Astrocyte of the hippocampus (primary cell): ENCODE measurements at regions not wholly inside any gene's neighbourhood (a gene's known extent, or its start where the extent isn't known, plus 50 kb on each side); places are given as distances from the start of the nearest gene placed in this dataset.
"Not testable (repeated sequence)": the region's sequence is repeated elsewhere in the genome, so short reads cannot be mapped to it uniquely, and the experiment has no call there.

Experiments used
- DNase-seq: peaks from one replicate; pipeline ENCODE4 v3.0.0; 2011; ENCODE audit warnings: low read depth, low spot score

GRCh38 chr5:116789522-116789921, 214.9 kb upstream of the SEMA6A start:
- DNase-seq = no peak

DNA sequence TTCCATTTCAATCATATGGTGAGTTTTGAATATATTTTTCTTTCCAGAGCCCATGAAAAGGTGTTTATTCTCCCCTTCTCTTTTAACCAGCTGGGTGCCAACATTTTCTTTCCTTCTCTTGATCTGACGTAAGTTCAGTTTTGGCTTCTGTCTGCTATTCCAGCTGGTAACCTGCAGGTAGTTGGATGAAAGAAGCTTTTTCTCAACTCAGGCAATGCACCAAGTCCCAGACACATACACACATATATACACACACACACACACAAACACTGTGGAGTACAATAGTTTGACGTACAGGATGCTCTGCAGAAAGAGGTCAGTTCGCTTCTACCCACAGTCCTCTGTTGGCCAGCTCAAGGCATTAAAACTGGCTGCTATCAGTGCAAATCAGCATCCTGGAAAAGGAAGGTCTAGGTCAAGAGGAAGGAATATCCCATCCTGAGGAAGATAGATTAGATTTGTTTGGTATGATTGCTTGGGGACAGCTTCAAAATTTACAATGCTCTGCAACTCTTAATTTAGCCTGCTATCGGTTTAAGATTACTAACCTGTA, 214.3 kb upstream of the SEMA6A start:
- DNase-seq = no peak

- no peak for DNase-seq
These were observed 212.9 kb upstream of the SEMA6A start for GRCh38 chr5:116787570-116787969.

- no peak for DNase-seq
These were observed 210.5 kb upstream of the SEMA6A start for GRCh38 chr5:116785106-116785505.

GRCh38 chr5:116779846-116780245, 205.2 kb upstream of the SEMA6A start:
- no peak for DNase-seq

DNA sequence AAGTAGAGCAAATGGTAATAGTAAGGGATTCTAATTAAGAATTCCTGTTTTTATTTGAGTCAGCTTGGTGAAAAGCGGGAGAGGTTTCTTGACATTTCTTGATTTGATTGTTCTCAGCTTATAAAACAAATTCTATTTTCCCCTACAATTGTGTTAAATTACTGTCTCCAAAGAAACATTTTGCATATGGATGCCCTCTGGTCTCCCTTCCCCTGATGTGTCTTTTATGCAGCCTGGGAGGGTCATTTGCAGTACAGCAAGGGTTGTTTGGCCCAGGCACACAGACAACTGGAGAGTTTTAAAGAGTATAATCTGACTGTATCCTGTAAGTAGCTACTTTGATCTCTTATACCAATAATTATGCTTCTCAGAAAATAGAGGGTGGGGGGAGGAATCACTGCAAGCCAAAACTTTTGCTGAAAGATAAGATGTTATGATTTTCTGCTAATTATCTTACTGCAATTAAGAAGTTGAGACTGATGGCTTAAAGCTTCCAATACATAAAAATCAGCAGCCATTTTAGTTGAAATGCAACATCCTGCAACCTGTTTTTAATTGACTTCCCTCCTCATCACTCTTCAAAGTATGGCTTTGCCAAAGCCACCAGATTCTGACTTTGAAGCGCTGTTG, 204.1 kb upstream of the SEMA6A start:
- DNase-seq = no peak

DNA sequence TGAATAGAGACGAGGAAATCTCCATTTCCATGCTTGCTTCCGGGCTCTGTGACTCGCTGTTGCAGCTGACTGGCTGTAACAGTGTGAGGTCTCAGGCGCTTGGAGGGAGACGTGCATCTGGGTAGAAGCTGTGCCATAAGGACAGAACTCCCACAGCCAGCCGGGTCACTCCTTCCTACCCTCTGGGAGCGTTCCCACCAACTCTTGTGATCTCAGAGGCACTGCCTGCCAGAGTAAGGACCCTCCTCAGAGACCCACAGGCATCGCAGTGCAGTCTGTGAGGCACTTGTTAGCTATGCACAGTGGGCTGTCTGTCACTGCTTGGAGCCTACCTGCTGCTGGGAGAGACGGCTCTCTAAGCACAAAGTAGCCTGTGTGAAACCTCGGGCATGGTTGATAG, 203.4 kb upstream of the SEMA6A start:
- DNase-seq = peak; percentile 52

- DNase-seq = no peak
These were observed 199.3 kb upstream of the SEMA6A start for GRCh38 chr5:116773926-116774325.

- no peak for DNase-seq
These were observed 198.2 kb upstream of the SEMA6A start for GRCh38 chr5:116772806-116773205.

DNA sequence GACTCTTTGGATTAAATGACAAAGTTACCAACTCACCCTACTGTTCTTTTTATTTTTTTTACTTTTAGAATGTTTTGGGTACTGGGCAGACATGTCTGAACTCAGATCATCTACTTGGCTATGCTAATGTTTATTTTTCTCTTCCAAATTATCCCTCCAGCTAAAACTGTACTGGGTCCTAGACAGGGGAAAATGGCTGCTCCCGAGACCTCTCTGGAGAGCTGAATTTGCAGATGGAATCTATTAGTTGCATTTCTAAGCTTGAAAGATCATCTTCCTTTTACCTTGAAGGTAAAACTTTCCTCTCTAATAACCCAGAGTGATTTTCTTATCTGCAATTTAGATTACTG, 197.5 kb upstream of the SEMA6A start:
- DNase-seq = no peak

GRCh38 chr5:116771466-116772151, 197.0 kb upstream of the SEMA6A start:
- DNase-seq = no peak

- not testable (repeated sequence) for DNase-seq
These were observed 195.3 kb upstream of the SEMA6A start for GRCh38 chr5:116769953-116770352.

DNA sequence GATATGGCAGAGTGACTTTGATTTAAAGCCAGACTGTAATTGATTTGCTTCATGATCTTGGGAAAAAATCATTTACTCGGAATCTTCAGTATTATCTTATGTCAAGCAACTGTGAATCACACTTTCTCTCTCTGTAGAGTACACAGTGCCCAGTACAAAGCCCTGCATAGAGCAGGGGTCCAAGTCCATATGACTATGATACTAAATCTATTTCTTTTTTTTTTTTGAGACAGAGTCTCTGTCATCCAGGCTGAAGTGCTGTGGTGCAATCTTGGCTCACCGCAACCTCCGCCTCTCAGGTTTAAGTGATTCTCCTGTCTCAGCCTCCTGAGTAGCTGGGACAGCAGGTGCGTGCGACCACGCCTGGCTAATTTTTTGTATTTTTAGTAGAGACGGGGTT, 194.8 kb upstream of the SEMA6A start:
- DNase-seq = no peak

GRCh38 chr5:116766470-116766947, 191.9 kb upstream of the SEMA6A start:
- DNase-seq = peak; percentile 93

DNA sequence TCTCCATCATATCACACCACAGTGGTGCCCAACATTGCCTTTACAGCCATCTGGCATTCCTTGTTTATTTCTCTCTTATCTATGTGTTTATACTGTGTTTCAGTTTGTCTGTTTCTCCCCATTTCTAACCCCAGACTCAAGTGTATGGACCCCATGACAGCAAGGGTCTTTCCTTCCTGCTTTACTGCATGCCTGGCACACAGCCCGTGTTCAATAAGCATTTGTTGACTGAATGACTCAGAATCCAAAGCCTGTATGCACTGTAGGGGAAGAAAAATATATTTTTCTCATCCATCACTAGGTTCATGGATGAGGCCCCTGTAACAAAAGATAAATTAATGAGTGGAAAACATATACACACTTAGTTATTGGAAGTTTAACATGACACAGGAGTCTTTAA, 190.8 kb upstream of the SEMA6A start:
- DNase-seq = peak; percentile 45

- no peak for DNase-seq
These were observed 190.3 kb upstream of the SEMA6A start for GRCh38 chr5:116764941-116765340.

GRCh38 chr5:116763987-116764866, 189.6 kb upstream of the SEMA6A start:
- peak; percentile 23 for DNase-seq

DNA sequence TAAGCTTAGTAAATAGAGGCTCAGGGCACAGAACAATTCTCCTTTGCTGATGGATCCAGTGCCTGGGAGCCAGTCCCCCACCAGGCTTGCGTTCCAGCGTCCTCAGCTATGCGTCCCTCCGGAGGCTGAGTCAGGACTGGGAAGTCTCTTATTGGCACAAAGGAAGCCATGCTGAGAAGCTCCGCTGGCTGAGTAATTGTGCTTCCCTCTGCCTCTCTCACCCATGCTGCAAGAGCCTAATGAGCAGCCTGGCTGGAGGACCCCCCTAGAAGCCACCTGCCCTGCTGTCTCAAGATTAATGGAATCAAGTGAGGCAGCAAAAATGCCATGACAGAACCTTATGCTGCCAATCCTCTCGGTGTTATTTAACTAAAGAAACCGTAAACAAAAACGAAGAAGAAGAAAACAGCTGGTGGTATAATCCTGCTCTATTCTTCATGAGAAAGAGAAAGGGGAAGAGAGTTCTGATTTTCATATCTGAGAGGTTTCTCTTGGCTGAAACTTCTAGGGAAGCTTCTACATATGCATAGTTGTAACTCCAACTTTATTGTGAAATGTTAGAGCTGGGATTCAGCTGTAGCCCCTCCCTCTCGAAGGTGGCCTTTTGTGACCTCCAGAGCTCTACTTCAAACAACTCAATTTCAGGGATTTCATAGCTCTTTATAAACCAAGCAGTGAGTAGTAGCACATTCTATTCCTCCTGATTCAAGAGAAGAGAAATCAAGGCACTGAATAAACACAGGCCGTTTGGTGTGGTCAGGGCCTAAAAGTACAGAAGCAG, 185.4 kb upstream of the SEMA6A start:
- peak; percentile 86 for DNase-seq

- no peak for DNase-seq
These were observed 182.7 kb upstream of the SEMA6A start for GRCh38 chr5:116757326-116757725.

GRCh38 chr5:116756531-116756930, 181.9 kb upstream of the SEMA6A start:
- DNase-seq = no peak

GRCh38 chr5:116754556-116754955, 179.9 kb upstream of the SEMA6A start:
- no peak for DNase-seq
